H9 (cell line): ENCODE measurements at regions not wholly inside any gene's neighbourhood (a gene's known extent, or its start where the extent isn't known, plus 50 kb on each side); places are given as distances from the start of the nearest gene placed in this dataset.

Source experiments
- DNase-seq: peaks from one replicate; pipeline ENCODE4 v3.0.0-alpha.2; 2017
- H2AFZ ChIP-seq: one replicate; pipeline ENCODE4 v1.6.1; 2013; ENCODE audit warnings: mild to moderate bottlenecking, low read length, control low read depth, moderate library complexity
- H2AK5ac ChIP-seq: 2 replicates; pipeline ENCODE4 v1.6.1; 2013; ENCODE audit warnings: low read length, control low read depth, mixed read lengths; ENCODE audit not compliant: insufficient read length
- H2BK120ac ChIP-seq: one replicate; pipeline ENCODE4 v1.6.1; 2013; ENCODE audit warnings: low read depth, mild to moderate bottlenecking, low read length, control low read depth, inconsistent platforms; ENCODE audit not compliant: poor library complexity, severe bottlenecking
- H2BK12ac ChIP-seq: 2 replicates; pipeline ENCODE4 v1.6.1; 2013; ENCODE audit warnings: low read length, control low read depth, mixed read lengths, low read depth; ENCODE audit not compliant: insufficient read length
- H2BK15ac ChIP-seq: 2 replicates; pipeline ENCODE4 v1.6.1; 2013; ENCODE audit warnings: low read depth, low read length, control low read depth
- H2BK20ac ChIP-seq: one replicate; pipeline ENCODE4 v1.6.1; 2013; ENCODE audit warnings: low read depth, mild to moderate bottlenecking, low read length, control low read depth, inconsistent platforms; ENCODE audit not compliant: poor library complexity, severe bottlenecking
- H2BK5ac ChIP-seq: 2 replicates; pipeline ENCODE4 v1.6.1; 2013; ENCODE audit warnings: low read length, control low read depth, mixed read lengths; ENCODE audit not compliant: insufficient read length
- H3K14ac ChIP-seq: 2 replicates; pipeline ENCODE4 v1.6.1; 2013; ENCODE audit warnings: low read length, control low read depth; ENCODE audit not compliant: insufficient read depth
- H3K18ac ChIP-seq: 2 replicates; pipeline ENCODE4 v1.6.1; 2013; ENCODE audit warnings: low read depth, mild to moderate bottlenecking, mixed read lengths, low read length, control low read depth; ENCODE audit not compliant: insufficient read length
- H3K23ac ChIP-seq: 2 replicates; pipeline ENCODE4 v1.6.1; 2013; ENCODE audit warnings: low read length, control low read depth, mixed read lengths, low read depth; ENCODE audit not compliant: insufficient read length
- H3K23me2 ChIP-seq: 2 replicates; pipeline ENCODE4 v1.6.1; 2013; ENCODE audit warnings: low read depth, mild to moderate bottlenecking, mixed read lengths, low read length, control low read depth; ENCODE audit not compliant: insufficient read length, poor library complexity, severe bottlenecking
- H3K27ac ChIP-seq: 2 replicates; pipeline ENCODE4 v1.5.1; 2013; ENCODE audit warnings: low read length, control low read depth, mixed read lengths, low read depth; ENCODE audit not compliant: insufficient read length
- H3K27me3 ChIP-seq: 2 replicates; pipeline ENCODE4 v1.6.1; 2013; ENCODE audit warnings: low read length, control low read depth, inconsistent platforms; ENCODE audit not compliant: insufficient read depth
- H3K4ac ChIP-seq: 2 replicates; pipeline ENCODE4 v1.6.1; 2013; ENCODE audit warnings: low read depth, mild to moderate bottlenecking, control low read depth, inconsistent platforms, low read length, moderate library complexity
- H3K4me1 ChIP-seq: 2 replicates; pipeline ENCODE4 v1.6.1; 2013; ENCODE audit warnings: low read length, control low read depth, inconsistent platforms; ENCODE audit not compliant: insufficient read depth
- H3K4me2 ChIP-seq: 2 replicates; pipeline ENCODE4 v1.6.1; 2013; ENCODE audit warnings: low read length, control low read depth, mixed read lengths; ENCODE audit not compliant: insufficient read length, insufficient read depth
- H3K56ac ChIP-seq: 2 replicates; pipeline ENCODE4 v1.6.1; 2013; ENCODE audit warnings: low read depth, mild to moderate bottlenecking, mixed read lengths, low read length, control low read depth; ENCODE audit not compliant: insufficient read length
- H3K79me1 ChIP-seq: 2 replicates; pipeline ENCODE4 v1.6.1; 2013; ENCODE audit warnings: low read depth, mild to moderate bottlenecking, moderate library complexity, low read length, control low read depth, inconsistent platforms; ENCODE audit not compliant: insufficient read depth, poor library complexity, severe bottlenecking
- H3K79me2 ChIP-seq: 2 replicates; pipeline ENCODE4 v1.6.1; 2013; ENCODE audit warnings: low read length, control low read depth, inconsistent platforms; ENCODE audit not compliant: insufficient read depth
- H3K9ac ChIP-seq: 2 replicates; pipeline ENCODE4 v1.6.1; 2013; ENCODE audit warnings: low read length, control low read depth, mixed read lengths; ENCODE audit not compliant: insufficient read length; ENCODE audit errors: extremely low read depth
- H3K9me3 ChIP-seq: one replicate; pipeline ENCODE4 v1.6.1; 2013; ENCODE audit warnings: low read depth, low read length, inconsistent platforms; ENCODE audit not compliant: control insufficient read depth
- H3T11ph ChIP-seq: one replicate; pipeline ENCODE4 v1.6.1; 2013; ENCODE audit warnings: mild to moderate bottlenecking, low read length, control low read depth, inconsistent platforms
- H4K20me1 ChIP-seq: one replicate; pipeline ENCODE4 v1.6.1; 2013; ENCODE audit not compliant: control insufficient read depth, insufficient read length, insufficient read depth
- H4K5ac ChIP-seq: 2 replicates; pipeline ENCODE4 v1.6.1; 2013; ENCODE audit warnings: low read depth, mild to moderate bottlenecking, mixed read lengths, low read length, control low read depth; ENCODE audit not compliant: insufficient read length
- H4K8ac ChIP-seq: replicated peaks from 2 replicates; pipeline ENCODE4 v1.6.1; 2013; ENCODE audit warnings: low read length, control low read depth, mixed read lengths, low read depth; ENCODE audit not compliant: insufficient read length
- H4K91ac ChIP-seq: 2 replicates; pipeline ENCODE4 v1.6.1; 2013; ENCODE audit warnings: low read depth, mild to moderate bottlenecking, moderate library complexity, mixed read lengths, low read length, control low read depth; ENCODE audit not compliant: insufficient read length
- H3K27ac Mint-ChIP-seq, 3 experiments: 2 replicates in 2 of 3; 3 replicates in 1 of 3; pipeline ENCODE4 v1.8.0; 2020 to 2021; ENCODE audit warnings: mixed read lengths in 3 of 3, mild to moderate bottlenecking in 1 of 3, moderate library complexity in 1 of 3
- H3K27me3 Mint-ChIP-seq: 2 replicates; pipeline ENCODE4 v1.8.0; 2021; ENCODE audit warnings: low read depth, mild to moderate bottlenecking, moderate library complexity, mixed read lengths
- H3K36me3 Mint-ChIP-seq, 3 experiments: 2 replicates in 2 of 3; 3 replicates in 1 of 3; pipeline ENCODE4 v1.8.0; 2020 to 2021; ENCODE audit warnings: low read depth in 3 of 3, mixed read lengths in 3 of 3; ENCODE audit not compliant: insufficient read depth in 1 of 3
- H3K4me1 Mint-ChIP-seq, 2 experiments: 2 replicates each; pipeline ENCODE4 v1.8.0; 2020; ENCODE audit warnings: mixed read lengths in 2 of 2
- H3K4me3 Mint-ChIP-seq, 2 experiments: 2 replicates in 1 of 2; 3 replicates in 1 of 2; pipeline ENCODE4 v1.8.0; 2020 to 2021; ENCODE audit warnings: mild to moderate bottlenecking in 2 of 2, mixed read lengths in 2 of 2, moderate library complexity in 1 of 2
- H3K9me3 Mint-ChIP-seq, 2 experiments: 2 replicates in 1 of 2; 3 replicates in 1 of 2; pipeline ENCODE4 v1.8.0; 2020; ENCODE audit warnings: mild to moderate bottlenecking in 2 of 2, mixed read lengths in 2 of 2, moderate library complexity in 1 of 2
- WGBS: extraction: QIAGEN DNeasy Blood & Tissue Kit; methylation state at CpG from one replicate; pipeline ENCODE4 v1.1.7; 2013; ENCODE audit warnings: missing lambda C conversion rate, low lambda C conversion rate, mixed read lengths; ENCODE audit not compliant: insufficient read length; ENCODE audit errors: extremely low coverage; 5-methylcytosine and 5-hydroxymethylcytosine counted together
- TF ChIP-seq, protein P1 (sequence below): fragments of 200-600 bp; sonication (generic); conservative IDR thresholded peaks from 3 replicates; pipeline ENCODE4 v1.8.0; 2021; ENCODE audit warnings: antibody characterized with exemption, mild to moderate bottlenecking

- Histone ChIP-seq H3K27ac (no peak overlapping the region), H3K4me2 (no peak overlapping the region), H3K4me1 (no peaks in the 10 kb centered on the region), H3K56ac (no peak overlapping the region), H3K9ac (no peak overlapping the region), H4K8ac (no peak overlapping the region), H4K5ac (no peak overlapping the region), H2BK20ac (no peak overlapping the region), H3K23me2 (no peaks in the 10 kb centered on the region), H3T11ph (no peak overlapping the region), H3K79me1 (no peaks in the 10 kb centered on the region), H2AFZ (no peak overlapping the region), H2BK12ac (no peak overlapping the region), H3K79me2 (no peaks in the 10 kb centered on the region), H4K20me1 (no peaks in the 10 kb centered on the region), H3K14ac (no peak overlapping the region), H3K23ac (no peak overlapping the region), H2BK5ac (no peak overlapping the region), H3K18ac (no peak overlapping the region), H2BK120ac (no peak overlapping the region), H3K9me3 (no peaks in the 10 kb centered on the region), H2BK15ac (no peak overlapping the region), H4K91ac (no peak overlapping the region), H3K27me3 (no peaks in the 10 kb centered on the region), H2AK5ac (no peak overlapping the region), H3K4ac (no peak overlapping the region)
- Mint-ChIP-seq H3K9me3 (no peaks in the 10 kb centered on the region), H3K4me3 (no peak overlapping the region), H3K27ac (no peak overlapping the region), H3K36me3 (no peaks in the 10 kb centered on the region), H3K27me3 (no peaks in the 10 kb centered on the region), H3K4me1 (no peaks in the 10 kb centered on the region; a peak in 1 of 4 replicates)
- DNase-seq = no peak
- TF ChIP-seq, protein P1, sequence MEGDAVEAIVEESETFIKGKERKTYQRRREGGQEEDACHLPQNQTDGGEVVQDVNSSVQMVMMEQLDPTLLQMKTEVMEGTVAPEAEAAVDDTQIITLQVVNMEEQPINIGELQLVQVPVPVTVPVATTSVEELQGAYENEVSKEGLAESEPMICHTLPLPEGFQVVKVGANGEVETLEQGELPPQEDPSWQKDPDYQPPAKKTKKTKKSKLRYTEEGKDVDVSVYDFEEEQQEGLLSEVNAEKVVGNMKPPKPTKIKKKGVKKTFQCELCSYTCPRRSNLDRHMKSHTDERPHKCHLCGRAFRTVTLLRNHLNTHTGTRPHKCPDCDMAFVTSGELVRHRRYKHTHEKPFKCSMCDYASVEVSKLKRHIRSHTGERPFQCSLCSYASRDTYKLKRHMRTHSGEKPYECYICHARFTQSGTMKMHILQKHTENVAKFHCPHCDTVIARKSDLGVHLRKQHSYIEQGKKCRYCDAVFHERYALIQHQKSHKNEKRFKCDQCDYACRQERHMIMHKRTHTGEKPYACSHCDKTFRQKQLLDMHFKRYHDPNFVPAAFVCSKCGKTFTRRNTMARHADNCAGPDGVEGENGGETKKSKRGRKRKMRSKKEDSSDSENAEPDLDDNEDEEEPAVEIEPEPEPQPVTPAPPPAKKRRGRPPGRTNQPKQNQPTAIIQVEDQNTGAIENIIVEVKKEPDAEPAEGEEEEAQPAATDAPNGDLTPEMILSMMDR = no peak
- no CpG with 5 or more reads among the region's 2 CpGs for WGBS
These were observed 472.9 kb upstream of the ZNF337 start for GRCh38 chr20:26169506-26169905.
